Skeletal muscle cell (primary cell): ENCODE measurements at regions not wholly inside any gene's neighbourhood (a gene's known extent, or its start where the extent isn't known, plus 50 kb on each side); places are given as distances from the start of the nearest gene placed in this dataset.

Source experiments
- DNase-seq: peaks from one replicate; pipeline ENCODE4 v3.0.0-alpha.2; 2010; ENCODE audit warnings: low read depth
- H3K4me3 ChIP-seq: 2 replicates; pipeline ENCODE4 v1.5.1; 2011; ENCODE audit warnings: low read depth, mild to moderate bottlenecking, control low read depth, low read length, moderate library complexity

DNA sequence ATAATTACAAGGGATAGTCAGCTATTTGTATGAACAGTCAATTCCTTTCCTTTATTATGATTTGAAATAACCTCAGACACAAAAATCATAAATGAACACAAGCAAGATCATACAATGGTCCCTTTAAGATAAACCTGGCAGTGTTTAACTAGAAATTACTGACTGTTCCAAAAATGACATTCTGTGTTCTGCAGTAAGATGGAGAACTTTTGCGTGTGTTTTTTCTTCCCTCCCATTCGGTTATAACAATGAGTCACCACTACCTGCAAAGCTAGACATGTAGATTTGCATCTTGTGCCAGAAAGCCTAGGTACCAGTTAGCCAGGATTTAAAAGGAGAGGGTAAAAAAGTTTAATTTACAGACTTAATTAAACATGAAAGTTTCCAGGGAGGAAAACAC lies 248.2 kb upstream of the ADAMTS9 start:
- no peak overlapping the region for H3K4me3 ChIP-seq
- DNase-seq: no peak

DNA sequence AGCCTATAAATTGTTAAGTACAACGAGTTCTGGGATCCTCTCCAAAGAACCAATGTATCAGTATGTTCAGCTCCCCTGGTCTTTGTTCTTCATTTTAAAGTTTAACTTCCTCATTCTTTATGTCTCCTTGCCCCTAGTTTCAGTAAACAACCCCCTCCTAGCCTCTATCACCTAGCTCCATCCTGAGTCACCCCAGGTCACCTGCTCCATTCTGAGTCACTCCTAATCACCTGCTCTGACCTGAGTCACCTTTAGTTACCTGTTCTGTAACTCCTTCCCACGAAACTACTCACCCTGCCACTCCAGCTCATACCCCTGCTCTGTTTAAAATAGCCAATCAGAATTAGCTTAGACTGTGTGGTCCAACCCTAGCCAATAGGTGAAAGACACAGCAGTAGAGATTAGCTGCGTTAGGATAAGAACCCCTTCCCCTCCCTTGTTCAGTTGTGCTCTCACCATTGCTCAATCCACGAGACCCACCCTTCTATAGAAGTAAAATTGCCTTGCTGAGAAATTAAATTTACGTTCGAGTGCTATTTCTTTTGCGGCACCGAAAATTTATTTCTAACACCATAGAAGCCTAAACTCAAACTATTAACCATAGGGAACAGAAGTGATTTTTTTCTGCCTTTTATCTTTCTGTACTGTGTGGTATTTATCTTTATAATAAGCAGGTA lies 245.0 kb upstream of the ADAMTS9 start:
- no peak overlapping the region for H3K4me3 ChIP-seq

GRCh38 chr3:64932016-64932518 lies 244.3 kb upstream of the ADAMTS9 start:
- DNase-seq: no peak
- H3K4me3 ChIP-seq: no peak overlapping the region

More for the DNA sequence above, 245.0 kb upstream of the ADAMTS9 start:
- DNase-seq: no peak

DNA sequence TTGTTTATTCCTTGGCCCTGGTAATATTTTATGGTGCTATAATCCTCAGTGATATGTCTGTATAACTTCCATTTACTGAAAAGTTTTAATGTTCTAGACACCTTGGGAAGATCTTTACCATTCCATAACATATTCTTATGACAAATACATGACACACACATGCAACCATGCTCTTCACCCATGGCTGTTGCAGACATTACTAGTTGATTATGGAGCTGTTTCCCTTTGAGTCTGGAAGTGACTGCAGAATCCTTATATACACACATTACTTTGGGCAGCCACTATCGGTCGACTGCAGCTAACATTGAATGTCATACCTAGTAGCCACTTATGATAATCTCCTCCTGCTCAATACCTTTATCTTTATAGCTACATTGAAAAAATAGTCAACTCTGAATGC lies 243.1 kb upstream of the ADAMTS9 start:
- DNase-seq: no peak

DNA sequence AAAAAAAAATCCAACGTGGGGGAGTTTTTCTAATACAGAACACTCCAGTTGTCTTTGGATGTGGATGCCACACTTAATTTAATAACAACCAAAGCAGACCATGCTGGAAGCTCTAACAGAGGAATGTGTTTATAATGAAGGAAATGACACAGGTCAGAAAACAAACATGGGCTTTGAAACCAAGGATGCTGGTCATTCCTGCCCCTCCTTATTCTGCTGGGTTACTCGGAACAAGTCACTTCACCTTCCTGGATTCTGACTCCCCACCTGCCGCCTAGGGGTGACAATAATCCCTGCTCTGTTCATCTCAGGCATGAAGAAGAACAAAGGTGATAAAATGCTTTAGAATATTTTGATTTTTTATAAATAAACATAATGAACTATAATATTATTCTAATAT lies 240.9 kb upstream of the ADAMTS9 start:
- DNase-seq: no peak

More for the DNA sequence above, 243.1 kb upstream of the ADAMTS9 start:
- H3K4me3 ChIP-seq: no peak overlapping the region

GRCh38 chr3:64927689-64928088 lies 239.9 kb upstream of the ADAMTS9 start:
- DNase-seq: no peak

More for the DNA sequence above, 240.9 kb upstream of the ADAMTS9 start:
- H3K4me3 ChIP-seq: no peak overlapping the region

DNA sequence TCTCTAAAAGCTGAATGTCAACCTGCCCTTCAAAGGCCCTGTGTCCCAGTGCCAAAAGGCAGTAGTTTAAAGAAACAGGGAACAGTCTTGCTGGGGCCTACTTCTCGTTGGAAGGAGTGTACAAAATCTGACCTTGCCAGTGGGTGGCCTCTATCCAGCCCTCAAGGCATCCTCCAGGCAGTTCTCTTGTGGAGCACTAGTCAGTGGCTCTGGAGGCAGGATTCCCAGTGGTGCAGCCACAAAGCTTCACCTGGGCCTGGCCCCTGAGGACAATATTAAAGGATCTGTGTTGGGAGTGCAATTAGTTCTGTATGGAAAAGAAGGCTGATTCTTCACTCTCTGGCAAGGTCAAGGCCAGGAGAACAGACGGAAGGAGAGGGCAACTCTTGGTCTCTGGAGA lies 237.8 kb upstream of the ADAMTS9 start:
- no peak for DNase-seq
- H3K4me3 ChIP-seq: no peak overlapping the region

More at GRCh38 chr3:64927689-64928088, 239.9 kb upstream of the ADAMTS9 start:
- no peak overlapping the region for H3K4me3 ChIP-seq

DNA sequence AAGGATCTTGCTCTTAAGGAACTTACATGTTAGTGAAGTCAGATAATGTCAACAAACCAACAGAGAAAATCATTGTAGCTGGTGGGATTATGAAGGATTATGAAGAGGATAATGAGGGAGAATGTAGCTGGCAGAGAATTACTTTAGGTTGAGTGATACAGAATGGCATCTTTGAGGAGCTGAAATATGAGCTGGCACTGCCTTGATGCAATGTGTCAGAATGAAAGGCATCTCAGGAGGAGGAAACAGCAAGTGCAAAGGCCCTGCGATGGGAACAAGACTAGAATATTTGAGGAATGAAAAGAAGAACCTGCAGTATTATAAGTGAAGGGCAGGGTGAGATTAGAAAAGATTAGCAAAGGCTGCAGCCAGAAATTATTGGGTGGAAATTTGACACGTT lies 237.2 kb upstream of the ADAMTS9 start:
- H3K4me3 ChIP-seq: no peak overlapping the region
- DNase-seq: no peak

- no peak overlapping the region for H3K4me3 ChIP-seq
- no peak for DNase-seq
Measured at GRCh38 chr3:64922213-64922612, 234.4 kb upstream of the ADAMTS9 start.

GRCh38 chr3:64921281-64922065 lies 233.7 kb upstream of the ADAMTS9 start:
- DNase-seq: no peak
- H3K4me3 ChIP-seq: no peak overlapping the region

- no peak for DNase-seq
- H3K4me3 ChIP-seq: no peak overlapping the region
Measured at GRCh38 chr3:64919934-64920333, 232.1 kb upstream of the ADAMTS9 start.

DNA sequence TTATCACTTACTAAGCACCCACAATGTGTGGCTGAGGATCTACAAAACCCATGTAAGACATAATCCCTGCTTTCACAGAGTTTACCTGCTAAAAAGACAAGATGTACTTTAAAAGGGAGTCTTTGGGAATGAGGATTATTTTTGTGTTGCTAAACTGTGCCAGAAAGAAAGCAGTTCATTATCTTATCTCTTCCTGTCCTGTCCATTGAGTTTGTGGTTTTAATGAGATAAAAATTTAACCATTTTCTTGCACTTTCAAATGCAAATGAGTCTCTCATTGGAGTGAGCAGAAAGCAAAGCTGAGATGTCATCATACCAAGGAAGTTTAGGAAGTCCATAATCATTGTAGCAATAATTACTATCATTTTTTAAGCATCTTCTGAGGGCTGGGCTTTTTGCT lies 231.2 kb upstream of the ADAMTS9 start:
- H3K4me3 ChIP-seq: no peak overlapping the region
- DNase-seq: no peak

GRCh38 chr3:64917914-64918453 lies 230.2 kb upstream of the ADAMTS9 start:
- DNase-seq: no peak
- no peak overlapping the region for H3K4me3 ChIP-seq

- no peak overlapping the region for H3K4me3 ChIP-seq
- DNase-seq: no peak
Measured at GRCh38 chr3:64916937-64917336, 229.1 kb upstream of the ADAMTS9 start.

DNA sequence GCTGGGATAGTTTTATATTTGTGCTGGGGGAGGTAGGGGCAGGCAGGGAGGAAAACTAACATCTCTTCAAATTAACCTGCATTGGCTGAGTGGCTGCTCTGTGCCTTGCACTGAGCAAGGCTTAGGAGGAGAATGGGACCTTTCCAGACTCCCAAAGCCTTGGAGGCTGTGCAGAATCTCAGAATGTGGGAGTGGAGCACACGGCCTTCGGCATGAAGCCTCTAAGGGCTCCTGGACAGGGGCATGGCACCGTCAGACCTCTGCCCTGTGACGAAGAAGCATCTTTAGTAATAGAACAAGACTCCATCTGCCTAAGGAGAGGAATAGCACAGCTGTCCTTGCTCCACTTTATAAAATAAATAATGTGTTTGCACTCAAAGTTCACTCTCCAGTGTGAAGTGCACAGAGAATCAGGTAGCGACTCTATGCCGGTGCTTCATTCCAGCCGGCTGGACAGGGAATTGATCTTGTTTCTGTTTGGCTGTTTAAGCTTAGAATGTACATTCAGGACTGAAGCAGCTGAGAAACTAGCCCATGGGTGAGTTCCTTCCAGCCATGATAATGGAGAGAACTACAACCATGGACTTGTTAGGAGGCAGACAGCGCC lies 228.5 kb upstream of the ADAMTS9 start:
- no peak overlapping the region for H3K4me3 ChIP-seq
- DNase-seq: no peak

DNA sequence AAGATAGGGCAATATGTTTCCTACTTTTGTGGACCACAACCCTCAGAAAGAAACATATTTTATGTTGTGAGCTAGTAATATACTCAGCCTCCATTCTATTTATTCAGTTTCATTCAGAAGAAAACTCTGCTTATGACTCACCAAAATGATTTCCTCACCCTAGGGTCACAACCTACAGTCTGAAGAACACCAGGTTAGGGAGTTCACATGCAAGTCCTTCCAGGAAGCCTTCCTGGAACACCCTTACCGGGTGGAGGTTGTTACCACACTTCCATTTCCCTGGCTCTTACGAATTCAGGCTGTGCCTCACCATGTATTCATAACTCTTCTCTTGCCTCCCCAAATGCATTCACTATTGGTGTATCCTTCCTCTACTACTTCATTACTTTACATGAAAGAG lies 228.0 kb upstream of the ADAMTS9 start:
- DNase-seq: peak; percentile 77
- no peak overlapping the region for H3K4me3 ChIP-seq

DNA sequence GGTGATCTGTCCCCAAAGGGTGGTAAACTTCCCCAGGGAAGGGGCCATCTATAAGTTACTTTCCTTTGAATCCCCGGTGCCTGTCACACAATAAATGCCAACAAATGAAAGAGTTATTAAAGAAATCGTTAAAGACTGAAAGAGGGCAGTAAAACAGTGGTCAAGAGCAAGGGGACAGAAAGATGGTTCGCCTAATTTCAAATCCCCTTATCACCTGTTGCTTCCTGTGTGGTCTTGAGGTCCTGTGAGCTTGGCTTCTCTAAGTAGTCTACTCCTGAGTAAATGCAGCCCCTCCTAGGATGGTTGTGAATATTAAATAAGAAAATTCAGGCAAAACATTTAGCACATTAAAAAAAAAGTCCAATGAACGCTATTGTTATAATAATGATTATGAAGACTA lies 225.7 kb upstream of the ADAMTS9 start:
- DNase-seq: no peak
- no peak overlapping the region for H3K4me3 ChIP-seq

DNA sequence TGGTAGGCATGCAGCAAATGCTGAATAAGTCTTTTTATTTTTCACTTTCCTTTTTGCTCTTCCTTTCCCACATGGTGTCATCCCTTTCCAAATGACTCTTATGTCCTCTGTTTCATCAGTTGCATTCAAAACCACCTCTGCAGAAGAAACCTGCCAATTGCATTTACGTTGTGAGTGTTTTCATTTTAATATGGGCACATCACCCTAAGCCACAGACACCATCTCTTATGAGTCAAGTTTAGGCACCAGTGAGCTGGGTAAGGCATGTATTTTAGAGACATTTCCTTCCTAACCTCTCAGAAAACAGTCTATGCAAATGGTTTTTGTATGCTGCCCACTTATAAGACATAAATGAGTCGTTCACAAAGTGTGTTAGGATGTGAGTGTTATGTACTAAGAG lies 223.3 kb upstream of the ADAMTS9 start:
- no peak overlapping the region for H3K4me3 ChIP-seq
- no peak for DNase-seq

- H3K4me3 ChIP-seq: no peak overlapping the region
- no peak for DNase-seq
Measured at GRCh38 chr3:64909757-64910467, 222.1 kb upstream of the ADAMTS9 start.

- DNase-seq: no peak
- H3K4me3 ChIP-seq: no peak overlapping the region
Measured at GRCh38 chr3:64909011-64909410, 221.2 kb upstream of the ADAMTS9 start.
